Left renal cortex interstitium (tissue), 4 donors: ENCODE measurements at regions not wholly inside any gene's neighbourhood (a gene's known extent, or its start where the extent isn't known, plus 50 kb on each side); places are given as distances from the start of the nearest gene placed in this dataset.
"Not testable (repeated sequence)": the region's sequence is repeated elsewhere in the genome, so short reads cannot be mapped to it uniquely, and the experiment has no call there.

Source experiments
- DNase-seq, 4 donors: peaks; one replicate each; pipeline ENCODE4 v3.0.0-alpha.2; 2013; ENCODE audit warnings: low read depth in 4 of 4, low spot score in 2 of 4, missing footprints in 1 of 4

DNA sequence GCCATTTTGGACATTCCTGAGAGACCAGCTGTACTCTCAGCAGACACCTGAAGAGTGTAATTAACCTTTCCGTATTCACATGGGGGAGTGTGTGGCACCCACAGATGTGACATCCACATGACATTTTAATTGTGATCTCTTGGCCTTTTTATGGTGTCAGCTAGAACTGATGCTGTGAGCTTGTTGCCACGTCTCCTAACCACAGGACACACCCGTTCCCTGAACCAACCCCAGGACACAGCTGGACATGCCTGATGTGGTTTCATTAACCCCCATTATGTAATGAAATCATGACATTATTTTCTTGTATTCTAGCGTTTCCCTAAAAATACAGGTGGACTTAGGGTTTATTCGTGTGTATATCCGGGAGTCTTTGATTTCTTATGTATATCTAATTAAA lies 1036.1 kb downstream of the TMEM121 start:
- DNase-seq = no peak

DNA sequence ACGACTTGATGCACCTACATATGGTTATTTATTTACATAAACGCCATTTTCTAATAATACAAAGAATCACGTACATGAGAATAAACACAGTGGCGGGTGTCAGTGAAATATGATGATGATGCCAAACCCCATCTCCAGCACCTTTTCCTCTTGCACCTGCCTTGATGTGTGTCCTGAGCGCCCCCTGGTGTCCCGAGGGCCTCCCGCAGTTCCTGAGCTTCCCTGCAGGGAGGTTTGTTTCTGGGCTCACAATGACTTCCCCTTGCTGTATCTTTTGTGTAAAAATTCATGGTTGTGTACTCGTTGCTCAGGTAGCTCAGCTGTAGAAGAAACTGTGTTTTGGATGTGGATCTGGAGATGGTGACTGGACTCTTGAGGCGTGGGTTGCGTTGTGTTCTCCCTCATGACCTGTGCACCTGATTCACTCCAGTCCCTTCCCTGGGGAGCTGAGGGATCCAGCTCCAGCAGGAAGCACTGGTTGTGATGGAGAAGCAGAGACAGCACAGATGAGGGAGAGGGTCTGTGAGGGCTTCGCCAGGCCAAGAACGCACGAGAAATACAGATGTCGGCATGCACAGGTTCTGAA lies 1037.8 kb downstream of the TMEM121 start:
- DNase-seq = no peak

DNA sequence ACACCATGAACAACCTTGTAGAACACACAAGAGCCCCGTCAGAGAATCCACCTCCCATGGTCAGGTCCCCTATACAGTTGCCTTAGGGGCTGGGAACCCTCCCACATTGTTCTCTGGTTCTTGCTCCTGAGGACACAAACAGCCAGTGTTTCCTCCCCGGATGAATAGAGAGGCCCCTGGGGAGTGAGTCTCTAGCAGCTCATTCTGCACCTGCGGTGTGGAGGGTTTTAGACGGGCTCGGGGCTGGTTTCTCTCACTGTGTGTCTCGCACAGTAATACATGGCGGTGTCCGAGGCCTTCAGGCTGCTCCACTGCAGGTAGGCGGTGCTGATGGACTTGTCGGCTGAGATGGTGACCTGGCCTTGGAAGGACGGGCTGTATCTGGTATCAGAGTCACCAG lies 1052.1 kb downstream of the TMEM121 start:
- DNase-seq = no peak

DNA sequence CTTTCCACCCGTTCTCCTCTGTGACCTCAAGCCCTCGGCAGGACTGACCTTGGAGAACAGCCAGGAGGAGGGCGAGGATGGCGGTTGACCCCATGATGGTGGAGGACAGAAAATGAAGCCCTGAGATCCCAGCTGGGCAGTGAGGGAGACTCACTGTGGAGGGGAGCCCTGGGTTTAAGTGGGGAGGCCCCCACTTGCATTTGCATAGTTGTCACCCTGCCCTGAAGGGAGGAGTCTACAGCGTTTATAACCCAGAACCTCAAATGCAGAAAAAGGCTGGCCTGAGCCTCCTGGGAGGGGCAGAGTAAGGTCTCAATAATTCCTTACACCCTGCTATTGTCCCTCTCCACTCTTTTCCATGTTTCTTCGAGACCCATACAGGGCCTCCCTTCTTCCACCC lies 1052.7 kb downstream of the TMEM121 start:
- DNase-seq = no peak

DNA sequence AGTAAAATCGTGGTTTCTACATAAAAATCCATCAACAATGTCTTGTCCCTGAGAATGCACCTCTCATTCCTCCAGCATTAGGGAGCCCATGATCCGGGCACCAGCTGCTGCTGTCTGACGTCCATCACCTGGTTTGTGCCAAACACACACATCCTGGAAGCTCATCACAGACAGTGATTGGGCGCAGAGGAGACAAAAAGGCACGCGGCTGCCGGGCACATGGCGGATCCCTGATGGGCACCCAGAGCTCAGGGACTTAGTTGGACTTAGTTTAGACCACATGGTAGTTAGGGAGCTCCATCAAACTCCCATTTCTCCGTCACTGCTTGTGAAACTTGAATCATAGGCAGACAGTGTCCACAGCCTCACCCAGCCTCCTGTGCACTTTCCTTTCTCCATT lies 1059.3 kb downstream of the TMEM121 start:
- DNase-seq = no peak

DNA sequence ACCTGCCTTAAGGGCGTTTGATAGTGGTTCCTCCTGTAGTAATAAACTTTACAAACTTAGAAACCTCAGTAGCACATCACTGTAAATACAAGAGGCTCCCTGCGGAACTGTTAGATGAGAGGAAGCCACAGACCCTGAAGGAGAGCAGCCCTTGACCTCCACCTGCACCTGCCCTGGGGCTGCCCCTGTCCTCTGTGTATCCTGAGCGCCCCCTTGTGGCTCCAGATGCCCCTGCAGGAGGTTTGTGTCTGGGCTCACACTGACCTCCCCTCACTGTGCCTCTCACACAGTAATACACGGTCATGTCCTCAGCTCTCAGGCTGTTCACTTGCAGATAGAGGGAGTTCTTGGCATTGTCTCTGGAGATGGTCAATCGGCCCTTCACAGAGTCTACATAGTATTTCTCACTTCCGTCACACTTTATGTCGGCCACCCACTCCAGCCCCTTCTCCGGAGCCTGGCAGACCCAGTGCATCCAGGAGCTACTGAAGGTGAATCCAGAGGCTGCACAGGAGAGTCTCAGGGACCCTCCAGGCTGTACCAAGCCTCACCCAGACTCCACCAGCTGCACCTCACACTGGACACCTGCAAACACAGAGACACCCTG lies 1059.8 kb downstream of the TMEM121 start:
- DNase-seq = no peak

DNA sequence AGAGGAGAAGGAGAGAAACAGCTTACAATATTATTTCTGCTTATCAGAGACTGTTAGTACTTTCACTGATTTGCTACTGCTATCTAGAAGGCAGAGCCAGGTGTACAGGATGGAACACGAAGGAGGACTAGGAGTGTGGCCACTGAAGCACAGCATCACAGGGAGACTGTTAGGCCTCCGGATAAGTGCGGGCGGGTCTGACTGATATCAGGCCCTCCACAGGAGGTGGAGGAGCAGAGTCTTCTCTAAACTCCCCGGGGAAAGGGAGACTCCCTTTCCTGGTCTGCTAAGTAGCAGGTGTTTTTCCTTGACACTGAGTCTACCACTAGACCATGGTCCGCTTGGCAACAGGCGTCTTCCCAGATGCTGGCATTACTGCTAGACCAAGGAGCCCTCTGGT lies 1065.2 kb downstream of the TMEM121 start:
- not testable (repeated sequence) for DNase-seq

DNA sequence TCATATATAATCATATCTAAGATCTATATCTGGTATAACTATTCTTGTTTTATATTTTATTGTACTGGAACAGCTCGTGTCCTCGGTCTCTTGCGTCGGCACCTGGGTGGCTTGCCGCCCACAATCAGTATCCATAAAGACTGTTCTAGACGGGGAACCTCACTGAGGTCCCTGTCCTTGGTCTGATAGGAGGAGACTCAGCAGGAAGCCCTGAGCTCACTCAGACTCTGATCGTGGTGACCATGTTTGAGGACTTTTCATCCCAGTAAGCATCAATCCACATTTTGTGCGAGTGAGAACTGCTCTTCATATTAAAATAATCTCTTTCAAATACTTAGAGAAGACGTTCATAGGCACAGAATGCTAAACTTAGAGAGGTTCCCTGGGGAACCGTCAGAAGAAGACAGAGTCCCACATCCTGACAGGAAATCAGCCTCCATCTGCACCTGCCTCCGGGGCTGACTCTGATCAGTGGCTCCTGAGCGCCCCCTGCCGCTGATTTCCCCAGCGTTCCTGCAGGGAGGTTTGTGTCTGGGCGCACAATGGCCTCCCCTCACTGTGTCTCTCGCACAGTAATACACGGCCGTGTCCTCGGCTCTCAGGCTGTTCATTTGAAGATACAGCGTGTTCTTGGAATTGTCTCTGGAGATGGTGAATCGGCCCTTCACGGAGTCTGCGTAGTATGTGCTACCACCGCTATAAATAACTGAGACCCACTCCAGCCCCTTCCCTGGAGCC lies 1065.9 kb downstream of the TMEM121 start:
- DNase-seq = not testable (repeated sequence)

DNA sequence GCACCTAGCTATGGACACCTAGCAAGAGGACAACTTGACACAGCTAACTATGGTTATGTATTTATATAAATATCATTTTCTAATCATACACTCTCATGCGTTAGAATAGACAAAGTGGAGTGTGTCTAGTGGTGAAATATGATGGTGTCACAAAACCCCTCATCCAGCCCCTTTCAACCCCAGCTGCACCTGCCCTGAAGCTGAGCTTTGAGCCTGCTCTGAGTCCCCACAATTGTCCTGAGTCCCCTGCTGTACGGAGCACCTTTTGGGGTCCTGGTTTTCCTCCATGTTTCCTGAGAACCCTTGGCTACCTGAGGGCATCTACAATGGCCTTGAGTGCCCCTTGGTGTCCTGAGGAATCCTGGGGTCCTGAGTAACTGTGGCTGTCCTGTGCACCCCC lies 1072.8 kb downstream of the TMEM121 start:
- DNase-seq = no peak

DNA sequence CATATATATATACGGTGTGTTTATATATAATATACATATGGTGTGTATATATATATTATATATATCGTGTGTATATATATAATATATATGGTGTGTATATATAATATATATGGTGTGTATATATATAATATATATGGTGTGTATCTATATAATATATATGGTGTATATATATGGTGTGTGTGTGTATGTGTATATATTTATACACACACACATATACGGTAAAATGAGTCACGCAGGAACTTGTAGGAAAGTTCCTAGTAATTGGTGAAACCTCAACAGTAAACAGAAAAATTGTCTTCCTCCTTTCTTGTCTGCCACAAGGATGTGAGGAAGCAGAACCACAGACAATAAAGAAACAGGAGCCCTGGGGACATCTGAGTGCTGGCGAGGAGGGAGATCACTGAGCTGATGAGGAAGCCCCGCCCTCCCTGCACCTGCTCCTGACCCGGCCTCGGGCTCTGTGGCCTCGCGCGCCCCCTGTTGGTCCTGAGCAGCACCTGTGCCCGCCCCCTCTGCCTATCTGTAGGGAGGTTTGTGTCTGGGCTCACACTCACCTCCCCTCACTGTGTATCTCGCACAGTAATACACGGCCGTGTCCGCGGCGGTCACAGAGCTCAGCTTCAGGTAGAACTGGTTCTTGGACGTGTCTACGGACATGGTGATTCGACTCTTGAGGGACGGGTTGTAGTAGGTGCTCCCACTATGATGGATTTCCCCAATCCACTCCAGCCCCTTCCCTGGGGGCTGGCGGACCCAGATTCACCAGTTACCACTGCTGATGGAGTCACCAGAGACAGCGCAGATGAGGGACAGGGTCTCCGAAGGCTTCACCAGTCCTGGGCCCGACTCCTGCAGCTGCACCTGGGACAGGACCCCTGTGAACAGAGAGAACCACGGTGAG lies 1079.4 kb downstream of the TMEM121 start:
- DNase-seq = no peak

DNA sequence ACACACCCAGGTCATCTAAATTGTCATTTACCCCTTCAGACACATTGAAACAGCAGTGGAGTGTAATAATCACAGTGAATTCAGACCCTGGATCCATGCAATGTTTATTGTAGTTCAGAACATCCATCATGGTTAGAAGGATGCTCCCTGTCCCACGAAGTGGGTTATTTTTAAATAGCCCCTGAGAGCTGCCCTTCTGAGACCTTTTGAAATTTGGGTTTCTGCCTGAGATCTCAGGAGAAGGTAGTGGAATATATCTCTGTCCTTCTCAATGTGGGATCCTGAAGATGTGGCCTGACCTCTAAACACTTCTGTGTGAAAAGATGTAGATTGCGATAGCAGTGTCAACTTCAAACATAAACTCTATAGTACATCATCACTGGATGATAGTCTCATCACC lies 1080.6 kb downstream of the TMEM121 start:
- no peak for DNase-seq

DNA sequence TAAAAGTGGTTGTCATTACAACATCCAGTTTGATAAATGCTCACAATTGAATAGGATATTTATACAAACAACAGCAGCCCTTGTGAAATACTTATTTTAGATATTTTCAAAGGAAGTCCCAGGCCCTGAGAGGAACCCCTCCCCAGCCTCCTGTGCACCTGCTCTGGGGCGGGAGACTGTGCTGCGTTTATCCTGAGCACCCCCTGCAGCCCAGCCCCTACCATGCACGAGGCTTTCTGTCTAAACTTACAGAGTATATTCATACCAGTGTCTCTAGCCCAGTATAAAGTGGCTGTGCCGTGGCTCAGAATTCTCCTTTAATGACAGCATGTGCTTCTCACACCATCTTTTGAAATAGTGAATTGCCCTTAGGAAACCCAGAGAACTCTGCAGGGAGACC lies 1084.3 kb downstream of the TMEM121 start:
- DNase-seq = no peak

DNA sequence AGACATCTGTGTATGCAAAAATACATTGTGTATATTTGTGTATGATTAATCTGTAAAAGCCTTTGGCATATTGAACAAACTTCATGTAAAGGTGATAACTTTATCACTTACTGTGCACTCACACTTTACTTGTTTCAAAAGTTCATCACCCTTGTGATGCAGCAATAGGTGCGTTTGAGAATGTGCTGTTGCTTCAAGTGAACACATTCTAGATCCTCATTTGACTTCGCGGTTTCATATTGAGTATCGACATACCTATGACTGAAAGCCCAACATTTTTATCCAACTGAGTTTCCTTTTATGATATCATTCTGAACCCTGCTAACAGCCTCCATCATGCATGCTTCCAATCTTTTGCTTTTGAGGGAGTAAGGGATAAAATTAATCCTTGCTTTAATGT lies 1086.9 kb downstream of the TMEM121 start:
- no peak for DNase-seq

DNA sequence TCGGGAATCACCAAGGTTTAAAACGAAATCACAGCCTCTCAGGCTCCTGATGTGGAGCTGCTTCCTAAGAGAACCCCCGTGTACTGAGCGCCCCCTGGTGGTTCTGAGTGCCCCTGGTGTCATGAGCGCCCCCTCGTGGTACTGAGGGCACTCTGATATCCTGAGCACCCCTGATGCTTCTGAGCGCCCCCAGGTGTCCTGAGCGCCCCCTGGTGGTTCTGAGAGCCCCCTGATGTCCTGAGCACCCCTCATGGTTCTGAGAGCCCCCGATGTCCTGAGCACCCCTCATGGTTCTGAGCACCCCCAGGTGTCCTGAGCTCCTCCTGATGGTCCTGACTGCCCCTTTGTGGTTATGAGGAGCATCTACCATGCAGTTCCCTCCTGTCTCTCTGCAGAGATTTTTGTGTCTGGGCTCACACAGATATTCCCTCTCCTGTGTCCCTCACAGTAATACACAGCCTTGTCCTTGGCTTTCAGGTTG lies 1092.1 kb downstream of the TMEM121 start:
- not testable (repeated sequence) for DNase-seq

DNA sequence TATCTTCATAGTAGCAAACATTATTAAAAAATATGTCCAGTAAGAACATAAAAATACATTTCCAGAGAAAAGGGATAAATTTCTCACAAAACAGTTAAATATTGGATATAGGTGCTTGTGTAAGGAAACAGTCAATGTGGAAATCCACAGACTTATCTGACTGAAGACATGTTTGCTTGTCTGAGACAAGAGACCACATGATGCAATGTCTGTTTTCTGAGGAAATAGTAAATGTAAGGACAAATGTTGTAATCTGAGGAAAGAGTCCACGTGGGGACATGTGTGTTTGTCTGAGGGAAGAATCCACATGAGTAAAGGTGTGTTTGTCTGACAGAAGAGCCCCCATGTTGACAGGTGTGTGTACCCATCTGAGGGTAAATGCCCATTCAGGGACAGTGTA lies 1093.2 kb downstream of the TMEM121 start:
- DNase-seq = no peak

DNA sequence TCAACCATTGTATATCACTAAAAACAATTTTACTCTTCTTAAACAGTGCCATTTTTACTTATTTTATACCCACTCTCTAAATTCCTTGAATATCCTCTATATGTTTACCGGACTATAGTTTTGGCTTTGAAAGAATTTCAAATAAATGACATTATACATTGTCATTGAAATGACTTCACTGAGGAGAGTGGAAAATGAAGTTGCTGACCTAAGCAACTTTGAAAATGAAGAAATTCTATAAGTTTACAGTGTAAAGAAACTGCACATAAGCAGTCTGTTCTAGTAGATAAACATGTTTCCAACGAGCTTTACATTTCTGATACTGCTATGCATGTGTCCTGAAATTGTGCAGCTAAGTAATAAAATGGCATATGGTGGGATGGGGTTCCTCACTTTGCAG lies 1094.0 kb downstream of the TMEM121 start:
- no peak for DNase-seq

DNA sequence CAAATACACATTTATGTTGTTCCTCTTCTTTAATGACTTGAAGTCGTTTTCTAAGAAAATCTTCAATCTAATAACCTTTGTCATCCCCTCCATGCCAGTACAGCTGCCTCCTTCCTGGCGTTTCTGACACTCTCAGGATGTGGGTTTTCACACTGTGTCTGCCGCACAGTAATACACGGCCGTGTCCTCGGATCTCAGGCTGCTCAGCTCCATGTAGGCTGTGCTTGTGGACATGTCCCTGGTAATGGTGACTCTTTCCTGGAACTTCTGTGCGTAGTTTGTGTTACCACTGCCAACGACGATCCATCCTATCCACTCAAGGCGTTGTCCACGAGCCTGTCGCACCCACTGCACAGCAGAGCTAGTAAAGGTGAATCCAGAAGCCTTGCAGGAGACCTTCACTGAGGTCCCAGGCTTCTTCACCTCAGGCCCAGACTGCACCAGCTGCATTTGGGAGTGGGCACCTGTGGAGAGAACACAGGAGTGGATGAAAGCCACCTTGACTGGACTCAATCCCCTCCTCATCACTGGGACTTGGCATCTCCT lies 1095.9 kb downstream of the TMEM121 start:
- DNase-seq = no peak

DNA sequence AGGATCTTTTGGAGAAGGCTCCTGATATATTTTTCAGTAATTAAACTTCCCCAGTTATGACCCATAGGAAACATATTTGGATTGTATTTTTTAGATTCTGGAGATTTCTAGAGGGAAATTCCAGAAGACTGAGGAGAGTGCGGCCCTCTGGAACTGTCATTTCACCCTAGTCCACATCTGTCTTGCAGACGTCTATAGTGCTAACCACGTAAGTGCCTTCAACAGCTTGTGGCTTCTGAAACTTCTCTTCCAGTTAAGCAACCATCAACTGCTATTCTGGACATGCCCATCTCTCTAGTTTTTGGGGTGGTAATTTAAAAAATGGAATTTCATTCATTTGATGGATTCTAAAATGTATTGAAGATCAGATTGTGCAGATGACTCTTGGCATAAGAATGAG lies 1098.8 kb downstream of the TMEM121 start:
- DNase-seq = no peak

DNA sequence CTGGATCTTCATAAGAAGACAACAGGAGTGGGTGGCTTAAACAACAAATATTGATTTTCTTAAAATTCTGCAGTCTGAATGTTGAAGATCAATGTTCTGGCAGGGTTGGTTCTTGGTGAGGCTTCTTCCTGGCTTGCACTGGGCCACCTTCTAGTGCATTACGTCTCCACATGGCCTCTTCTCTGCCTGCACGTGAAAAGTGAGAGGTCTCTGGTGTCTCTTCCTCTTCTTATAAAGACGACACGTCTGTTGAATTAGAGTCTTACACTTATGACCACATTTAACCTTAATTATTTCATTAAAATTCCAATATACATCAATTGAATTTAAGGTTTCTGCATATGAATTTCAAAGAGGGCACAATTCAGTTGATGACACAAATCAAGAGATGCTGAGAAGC lies 1100.1 kb downstream of the TMEM121 start:
- DNase-seq = not testable (repeated sequence)

DNA sequence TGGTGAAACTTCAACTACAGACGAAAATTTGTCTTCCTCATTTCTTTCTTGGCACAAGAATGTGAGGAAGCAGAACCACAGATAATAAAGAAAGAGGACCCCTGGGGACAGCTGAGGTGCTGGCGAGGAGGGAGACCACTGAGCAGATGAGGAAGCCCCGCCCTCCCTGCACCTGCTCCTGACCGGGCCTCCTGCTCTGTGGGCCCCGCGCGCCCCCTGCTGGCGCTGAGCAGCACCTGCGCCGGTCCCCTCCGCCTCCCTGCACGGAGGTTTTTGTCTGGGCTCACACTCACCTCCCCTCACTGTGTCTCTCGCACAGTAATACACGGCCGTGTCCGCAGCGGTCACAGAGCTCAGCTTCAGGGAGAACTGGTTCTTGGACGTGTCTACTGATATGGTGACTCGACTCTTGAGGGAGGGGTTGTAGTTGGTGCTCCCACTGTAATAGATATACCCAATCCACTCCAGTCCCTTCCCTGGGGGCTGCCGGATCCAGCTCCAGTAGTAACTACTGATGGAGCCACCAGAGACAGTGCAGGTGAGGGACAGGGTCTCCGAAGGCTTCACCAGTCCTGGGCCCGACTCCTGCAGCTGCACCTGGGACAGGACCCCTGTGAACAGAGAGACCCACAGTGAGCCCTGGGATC lies 1100.7 kb downstream of the TMEM121 start:
- DNase-seq = not testable (repeated sequence)
